ENCODE measurements at regions not wholly inside any gene's neighbourhood (a gene's known extent, or its start where the extent isn't known, plus 50 kb on each side); places are given as distances from the start of the nearest gene placed in this dataset.
"Not testable (repeated sequence)": the region's sequence is repeated elsewhere in the genome, so short reads cannot be mapped to it uniquely, and the experiment has no call there.

- ChIA-PET CTCF (no interaction called here), POLR2A (ENCODE audit: low non-redundant PET) (no interaction called here)
- Histone ChIP-seq H3K36me3 (ENCODE audit: insufficient read depth, low read length, poor library complexity, severe bottlenecking) (no peaks in the 10 kb centered on the region), H3K9me3 (ENCODE audit: low read depth, low read length, poor library complexity, severe bottlenecking) (peaks cover 3% of the 10 kb centered on the region), H3K27me3 (replicated peaks; ENCODE audit: insufficient read depth, low read depth, low read length, poor library complexity) (no peaks in the 10 kb centered on the region), H3K4me1 (ENCODE audit: insufficient read depth, low read length, poor library complexity, severe bottlenecking) (peaks cover 48% of the 10 kb centered on the region), H3K27ac (ENCODE audit: low read depth, low read length, poor library complexity, severe bottlenecking) (peak overlapping the region; percentile 78), H3K4me3 (ENCODE audit: low read depth, low read length, poor library complexity, severe bottlenecking) (no peak overlapping the region)
- no TSS peak for BruUV-seq (replicated peaks)
- TF ChIP-seq EZH2 (IDR thresholded peaks at IDR 0.05; ENCODE audit: borderline replicate concordance, low read depth, low read length, poor library complexity, severe bottlenecking): no peak
- intact Hi-C loops (cut with micrococcal nuclease; ENCODE audit: unreplicated experiment): loop anchor here (2.0 to 10.0 kb wide), 4 partner anchors 91 to 931 kb away; partner anchors contain the start of gene TBL1XR1
- DNase-seq (ENCODE audit: low spot score): no peak
Observed at GRCh38 chr3:177453451-177453844, 256.2 kb upstream of the TBL1XR1 start.

DNA sequence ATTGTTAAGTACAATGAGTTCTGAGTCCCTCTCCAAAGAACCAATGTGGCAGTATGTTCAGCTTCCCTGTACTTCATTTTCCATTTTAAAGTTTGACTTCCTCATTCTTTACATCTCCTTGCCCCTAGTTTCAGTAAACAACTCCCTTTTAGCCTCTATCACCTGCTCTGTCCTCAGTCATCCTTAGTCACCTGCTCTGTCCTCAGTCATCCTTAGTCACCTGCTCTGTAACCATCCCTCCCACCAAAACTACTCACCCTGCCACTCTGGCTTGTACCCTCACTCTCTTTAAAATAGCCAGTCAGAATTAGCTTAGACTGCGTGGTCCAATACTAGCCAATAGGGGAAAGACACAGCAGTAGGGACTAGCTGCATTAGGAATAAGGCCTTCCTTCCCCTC is 259.9 kb upstream of the TBL1XR1 start:
- H3K9me3 ChIP-seq (ENCODE audit: low read depth, low read length, poor library complexity, severe bottlenecking); POLR2A ChIA-PET (ENCODE audit: low non-redundant PET); H3K4me3 ChIP-seq (ENCODE audit: low read depth, low read length, poor library complexity, severe bottlenecking); CTCF ChIA-PET; BruUV-seq (replicated peaks); H3K27ac ChIP-seq (ENCODE audit: low read depth, low read length, poor library complexity, severe bottlenecking); H3K36me3 ChIP-seq (ENCODE audit: insufficient read depth, low read length, poor library complexity, severe bottlenecking); DNase-seq (ENCODE audit: low spot score); H3K27me3 ChIP-seq (replicated peaks; ENCODE audit: insufficient read depth, low read depth, low read length, poor library complexity): not testable (repeated sequence)
- H3K4me1 ChIP-seq (ENCODE audit: insufficient read depth, low read length, poor library complexity, severe bottlenecking): peaks cover 16% of the 10 kb centered on the region
- intact Hi-C loops (cut with micrococcal nuclease; ENCODE audit: unreplicated experiment): loop anchor here (10.0 kb wide), 1 partner anchor 928 kb away; no protein-coding TSS in a partner anchor

- peaks cover 6% of the 10 kb centered on the region for H3K4me1 ChIP-seq (ENCODE audit: insufficient read depth, low read length, poor library complexity, severe bottlenecking)
- intact Hi-C loops (cut with micrococcal nuclease; ENCODE audit: unreplicated experiment): loop anchor here (10.0 kb wide), 1 partner anchor 925 kb away; no protein-coding TSS in a partner anchor
- no peak for DNase-seq (ENCODE audit: low spot score)
- H3K36me3 ChIP-seq (ENCODE audit: insufficient read depth, low read length, poor library complexity, severe bottlenecking): no peaks in the 10 kb centered on the region
- POLR2A ChIA-PET (ENCODE audit: low non-redundant PET): no interaction called here
- TF ChIP-seq, protein P1, sequence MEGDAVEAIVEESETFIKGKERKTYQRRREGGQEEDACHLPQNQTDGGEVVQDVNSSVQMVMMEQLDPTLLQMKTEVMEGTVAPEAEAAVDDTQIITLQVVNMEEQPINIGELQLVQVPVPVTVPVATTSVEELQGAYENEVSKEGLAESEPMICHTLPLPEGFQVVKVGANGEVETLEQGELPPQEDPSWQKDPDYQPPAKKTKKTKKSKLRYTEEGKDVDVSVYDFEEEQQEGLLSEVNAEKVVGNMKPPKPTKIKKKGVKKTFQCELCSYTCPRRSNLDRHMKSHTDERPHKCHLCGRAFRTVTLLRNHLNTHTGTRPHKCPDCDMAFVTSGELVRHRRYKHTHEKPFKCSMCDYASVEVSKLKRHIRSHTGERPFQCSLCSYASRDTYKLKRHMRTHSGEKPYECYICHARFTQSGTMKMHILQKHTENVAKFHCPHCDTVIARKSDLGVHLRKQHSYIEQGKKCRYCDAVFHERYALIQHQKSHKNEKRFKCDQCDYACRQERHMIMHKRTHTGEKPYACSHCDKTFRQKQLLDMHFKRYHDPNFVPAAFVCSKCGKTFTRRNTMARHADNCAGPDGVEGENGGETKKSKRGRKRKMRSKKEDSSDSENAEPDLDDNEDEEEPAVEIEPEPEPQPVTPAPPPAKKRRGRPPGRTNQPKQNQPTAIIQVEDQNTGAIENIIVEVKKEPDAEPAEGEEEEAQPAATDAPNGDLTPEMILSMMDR (conservative IDR thresholded peaks at IDR 0.05; ENCODE audit: low read depth, low read length): no peak
- TF ChIP-seq EZH2 (IDR thresholded peaks at IDR 0.05; ENCODE audit: borderline replicate concordance, low read depth, low read length, poor library complexity, severe bottlenecking): no peak
- H3K4me3 ChIP-seq (ENCODE audit: low read depth, low read length, poor library complexity, severe bottlenecking): no peak overlapping the region
- no peaks in the 10 kb centered on the region for H3K27me3 ChIP-seq (replicated peaks; ENCODE audit: insufficient read depth, low read depth, low read length, poor library complexity)
- peaks cover 3% of the 10 kb centered on the region for H3K9me3 ChIP-seq (ENCODE audit: low read depth, low read length, poor library complexity, severe bottlenecking)
- no TSS peak for BruUV-seq (replicated peaks)
- H3K27ac ChIP-seq (ENCODE audit: low read depth, low read length, poor library complexity, severe bottlenecking): no peak overlapping the region
- CTCF ChIA-PET: no interaction called here
Observed at GRCh38 chr3:177459401-177459800, 262.1 kb upstream of the TBL1XR1 start.

GRCh38 chr3:177460047-177460446 is 262.8 kb upstream of the TBL1XR1 start:
- POLR2A ChIA-PET (ENCODE audit: low non-redundant PET): no interaction called here
- DNase-seq (ENCODE audit: low spot score): no peak
- no peak for TF ChIP-seq EZH2 (IDR thresholded peaks at IDR 0.05; ENCODE audit: borderline replicate concordance, low read depth, low read length, poor library complexity, severe bottlenecking)
- intact Hi-C loops (cut with micrococcal nuclease; ENCODE audit: unreplicated experiment): no loop called here
- H3K9me3 ChIP-seq (ENCODE audit: low read depth, low read length, poor library complexity, severe bottlenecking): peaks cover 3% of the 10 kb centered on the region
- no peaks in the 10 kb centered on the region for H3K36me3 ChIP-seq (ENCODE audit: insufficient read depth, low read length, poor library complexity, severe bottlenecking)
- no TSS peak for BruUV-seq (replicated peaks)
- no peaks in the 10 kb centered on the region for H3K27me3 ChIP-seq (replicated peaks; ENCODE audit: insufficient read depth, low read depth, low read length, poor library complexity)
- H3K4me1 ChIP-seq (ENCODE audit: insufficient read depth, low read length, poor library complexity, severe bottlenecking): peaks cover 6% of the 10 kb centered on the region
- H3K27ac ChIP-seq (ENCODE audit: low read depth, low read length, poor library complexity, severe bottlenecking): no peak overlapping the region
- no peak overlapping the region for H3K4me3 ChIP-seq (ENCODE audit: low read depth, low read length, poor library complexity, severe bottlenecking)
- CTCF ChIA-PET: no interaction called here

- no peak for TF ChIP-seq EZH2 (IDR thresholded peaks at IDR 0.05; ENCODE audit: borderline replicate concordance, low read depth, low read length, poor library complexity, severe bottlenecking)
- TF ChIP-seq, protein P1 (conservative IDR thresholded peaks at IDR 0.05; ENCODE audit: low read depth, low read length): no peak
- H3K9me3 ChIP-seq (ENCODE audit: low read depth, low read length, poor library complexity, severe bottlenecking): peaks cover 3% of the 10 kb centered on the region
- H3K4me1 ChIP-seq (ENCODE audit: insufficient read depth, low read length, poor library complexity, severe bottlenecking): peaks cover 6% of the 10 kb centered on the region
- H3K36me3 ChIP-seq (ENCODE audit: insufficient read depth, low read length, poor library complexity, severe bottlenecking): no peaks in the 10 kb centered on the region
- BruUV-seq (replicated peaks): no TSS peak
- CTCF ChIA-PET: no interaction called here
- POLR2A ChIA-PET (ENCODE audit: low non-redundant PET): no interaction called here
- intact Hi-C loops (cut with micrococcal nuclease; ENCODE audit: unreplicated experiment): no loop called here
- no peak overlapping the region for H3K4me3 ChIP-seq (ENCODE audit: low read depth, low read length, poor library complexity, severe bottlenecking)
- no peak overlapping the region for H3K27ac ChIP-seq (ENCODE audit: low read depth, low read length, poor library complexity, severe bottlenecking)
- DNase-seq (ENCODE audit: low spot score): no peak
- H3K27me3 ChIP-seq (replicated peaks; ENCODE audit: insufficient read depth, low read depth, low read length, poor library complexity): no peaks in the 10 kb centered on the region
Observed at GRCh38 chr3:177461765-177462164, 264.5 kb upstream of the TBL1XR1 start.

DNA sequence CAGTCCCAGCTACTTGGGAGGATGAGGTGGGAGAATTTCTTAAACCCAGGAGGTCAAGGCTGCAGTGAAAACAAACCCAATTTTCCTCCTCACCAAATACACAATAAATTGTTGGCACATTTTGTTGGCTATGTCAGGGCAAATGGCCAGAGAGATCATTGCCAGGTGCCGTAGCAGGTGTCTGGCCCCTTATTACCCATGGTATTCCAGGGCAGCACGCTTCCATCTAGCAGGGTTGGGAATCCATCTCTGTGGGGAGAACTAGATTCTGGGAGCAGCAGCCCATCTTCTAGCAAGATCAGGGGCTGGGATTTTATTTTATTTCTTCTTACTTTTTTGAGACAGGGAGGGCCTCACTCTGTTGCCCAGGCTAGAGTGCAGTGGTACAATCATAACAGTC is 266.1 kb upstream of the TBL1XR1 start:
- H3K4me3 ChIP-seq (ENCODE audit: low read depth, low read length, poor library complexity, severe bottlenecking); DNase-seq (ENCODE audit: low spot score); intact Hi-C loops (cut with micrococcal nuclease; ENCODE audit: unreplicated experiment); POLR2A ChIA-PET (ENCODE audit: low non-redundant PET); H3K27me3 ChIP-seq (replicated peaks; ENCODE audit: insufficient read depth, low read depth, low read length, poor library complexity); BruUV-seq (replicated peaks); H3K9me3 ChIP-seq (ENCODE audit: low read depth, low read length, poor library complexity, severe bottlenecking); H3K36me3 ChIP-seq (ENCODE audit: insufficient read depth, low read length, poor library complexity, severe bottlenecking); H3K27ac ChIP-seq (ENCODE audit: low read depth, low read length, poor library complexity, severe bottlenecking); H3K4me1 ChIP-seq (ENCODE audit: insufficient read depth, low read length, poor library complexity, severe bottlenecking); CTCF ChIA-PET: not testable (repeated sequence)

All from A673 (cell line).